HCT116 (cell line): ENCODE measurements at regions not wholly inside any gene's neighbourhood (a gene's known extent, or its start where the extent isn't known, plus 50 kb on each side); places are given as distances from the start of the nearest gene placed in this dataset.

ENCODE experiments used
- ATF3 ChIP-seq: IDR thresholded peaks from 2 replicates; pipeline ENCODE4 v1.6.1; 2012
- CTCF ChIP-seq, 3 experiments: fragments of 200-600 bp in 1 of 3; sonication (generic) in 1 of 3; IDR thresholded peaks in 2 of 3; conservative IDR thresholded peaks in 1 of 3; 2 replicates each; pipeline ENCODE4 v1.5.1; 2012 to 2017; ENCODE audit warnings: low read depth in 2 of 3, low read length in 2 of 3, antibody characterized with exemption in 1 of 3, borderline replicate concordance in 1 of 3, control low read depth in 1 of 3, mild to moderate bottlenecking in 1 of 3, mixed read lengths in 1 of 3, mixed run types in 1 of 3, moderate library complexity in 1 of 3; ENCODE audit not compliant: insufficient read depth in 1 of 3
- EZH2phosphoT487 ChIP-seq: fragments of 200-600 bp; IDR thresholded peaks from 2 replicates; pipeline ENCODE4 v1.6.1; 2018; ENCODE audit warnings: antibody characterized with exemption, borderline replicate concordance
- FOSL1 ChIP-seq: IDR thresholded peaks from 2 replicates; pipeline ENCODE4 v1.6.1; 2012; ENCODE audit warnings: low read depth
- JUND ChIP-seq: IDR thresholded peaks from 2 replicates; pipeline ENCODE4 v1.6.1; 2012
- MAX ChIP-seq: IDR thresholded peaks from 2 replicates; pipeline ENCODE4 v1.6.1; 2012
- POLR2A ChIP-seq: IDR thresholded peaks from 2 replicates; pipeline ENCODE4 v1.7.0; 2011; ENCODE audit warnings: borderline replicate concordance; ENCODE audit not compliant: insufficient read depth, insufficient read length; ENCODE audit errors: extremely low read depth
- POLR2AphosphoS5 ChIP-seq: IDR thresholded peaks from 2 replicates; pipeline ENCODE4 v1.6.1; 2011; ENCODE audit warnings: mild to moderate bottlenecking, low read depth, low read length, moderate library complexity
- RAD21 ChIP-seq: IDR thresholded peaks from 2 replicates; pipeline ENCODE4 v1.6.1; 2012; ENCODE audit warnings: low read depth, mild to moderate bottlenecking
- REST ChIP-seq: IDR thresholded peaks from 2 replicates; pipeline ENCODE4 v1.6.1; 2012; ENCODE audit warnings: low read depth
- SP1 ChIP-seq: IDR thresholded peaks from 2 replicates; pipeline ENCODE4 v1.6.1; 2012; ENCODE audit warnings: low read depth
- ZBTB33 ChIP-seq: IDR thresholded peaks from 2 replicates; pipeline ENCODE4 v1.6.1; 2011; ENCODE audit warnings: mild to moderate bottlenecking, low read length, moderate library complexity; ENCODE audit not compliant: insufficient replicate concordance; ENCODE audit errors: extremely low read depth
- ZFX ChIP-seq: fragments of 450-650 bp; IDR thresholded peaks from 2 replicates; pipeline ENCODE4 v1.6.1; 2017
- ZNF274 ChIP-seq: fragments of 200-500 bp; sonication (Bioruptor generic); IDR thresholded peaks from 2 replicates; pipeline ENCODE4 v1.6.1; 2014; ENCODE audit warnings: mild to moderate bottlenecking, low read depth, low read length, inconsistent platforms

- TF ChIP-seq CTCF (IDR thresholded peaks at IDR 0.05 in 2 of 3, conservative IDR thresholded peaks at IDR 0.05 in 1 of 3; ENCODE audit: borderline replicate concordance in 1 of 3, insufficient read depth in 1 of 3, low read depth in 2 of 3, low read length in 2 of 3) (no peak), POLR2A (no peak), FOSL1 (no peak), POLR2AphosphoS5 (no peak), REST (no peak), ZFX (no peak), JUND (no peak), ZBTB33 (no peak), MAX (no peak), RAD21 (no peak), EZH2phosphoT487 (no peak), ATF3 (no peak), SP1 (no peak), ZNF274 (no peak)
These were observed 1223.8 kb downstream of the SORCS3 start for GRCh38 chr10:105864854-105865253.
